ENCODE measurements at regions not wholly inside any gene's neighbourhood (a gene's known extent, or its start where the extent isn't known, plus 50 kb on each side); places are given as distances from the start of the nearest gene placed in this dataset.

DNA sequence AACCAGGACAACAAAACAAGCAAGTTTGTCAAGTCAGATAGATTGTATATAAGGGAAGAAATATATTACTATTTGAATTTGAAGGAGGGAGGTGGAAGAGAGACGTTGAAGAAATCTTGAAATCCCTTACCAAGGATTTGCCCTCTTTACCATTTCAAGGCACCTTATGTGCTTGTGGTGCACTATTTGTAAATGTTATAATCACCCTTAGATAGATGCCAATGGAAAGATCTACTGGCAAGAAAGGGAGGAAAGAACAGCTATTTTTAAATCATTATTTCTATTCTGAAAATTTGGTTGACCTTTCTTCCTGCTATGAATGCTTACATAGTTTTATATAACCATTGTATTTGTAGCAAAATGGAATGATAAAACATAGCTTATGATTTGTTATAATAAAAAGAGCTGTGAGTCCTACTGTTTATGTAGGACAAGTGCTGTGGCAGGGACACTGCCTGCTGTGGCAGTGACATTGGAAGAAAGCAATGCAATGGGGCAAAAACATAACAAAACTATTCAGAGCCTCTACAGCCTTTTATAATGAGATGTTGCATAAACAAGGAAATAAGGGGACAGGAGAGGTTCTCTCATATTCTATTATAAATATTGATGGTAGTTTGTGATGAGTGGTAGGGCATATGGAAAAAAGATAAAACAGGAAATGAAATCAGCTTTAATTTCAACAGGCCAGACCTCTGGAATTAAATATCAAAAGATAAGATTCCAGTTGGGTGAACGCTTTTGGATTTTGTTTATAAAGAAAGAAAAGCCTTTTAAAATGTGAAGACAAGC, 1145.2 kb upstream of the GJE1 start:
- no peak for DNase-seq (ENCODE audit: low read depth, low spot score)

DNA sequence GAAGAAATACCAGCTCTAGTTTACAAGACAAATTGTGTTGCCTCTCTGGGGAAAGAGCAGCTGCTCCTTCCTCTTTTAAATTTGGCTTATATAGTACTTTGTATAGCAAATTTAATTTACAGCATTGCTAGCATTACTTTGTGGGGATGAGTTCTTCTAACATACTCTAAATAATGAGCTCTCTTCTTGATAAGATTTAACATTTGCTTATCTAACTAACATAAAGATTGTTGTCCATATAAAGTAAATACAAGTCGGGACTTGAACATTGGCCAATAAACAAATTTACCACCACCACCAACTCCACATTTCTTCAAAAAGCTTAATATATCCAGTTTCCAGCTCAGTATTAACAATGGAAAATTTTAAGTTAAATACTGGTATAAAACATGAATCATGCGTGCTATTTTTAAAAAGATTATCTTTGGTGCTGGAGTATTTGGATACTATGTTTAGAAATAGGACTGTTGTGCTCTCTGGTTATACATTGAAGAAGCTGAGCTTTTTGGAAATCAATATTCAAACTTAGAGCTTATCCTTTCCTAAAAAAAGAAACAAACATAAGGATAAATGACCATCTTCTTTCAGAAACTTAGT, 1146.9 kb upstream of the GJE1 start:
- no peak for DNase-seq (ENCODE audit: low read depth, low spot score)

DNA sequence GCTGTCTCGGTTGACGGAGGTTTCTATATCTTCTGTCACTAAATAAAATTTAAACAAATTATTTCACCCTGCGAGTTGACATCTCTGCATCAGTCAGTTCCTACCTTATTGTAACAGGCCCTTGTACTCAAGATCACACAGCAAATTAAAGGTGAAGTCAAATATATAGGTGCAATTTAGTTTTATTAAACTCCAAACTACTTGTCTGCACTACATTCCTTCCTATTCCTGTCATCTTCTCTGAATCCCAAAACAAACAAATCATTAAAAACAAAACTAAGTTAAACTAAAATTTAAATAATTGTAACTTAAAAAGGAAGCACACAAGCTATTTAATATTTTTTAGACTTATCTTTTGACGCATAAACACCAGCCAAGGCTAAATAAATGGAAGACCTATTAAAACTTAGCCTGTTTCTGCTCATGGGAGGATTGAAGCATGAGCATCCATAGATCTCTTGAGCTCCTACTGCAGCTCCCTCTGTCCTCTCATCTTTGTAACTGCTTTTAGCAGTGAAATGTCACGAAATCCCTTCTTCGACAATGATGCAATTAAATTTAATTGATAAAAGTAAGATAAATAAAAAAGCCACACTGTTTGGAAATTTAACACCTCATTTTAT, 1152.3 kb upstream of the GJE1 start:
- DNase-seq (ENCODE audit: low read depth, low spot score), result no peak

DNA sequence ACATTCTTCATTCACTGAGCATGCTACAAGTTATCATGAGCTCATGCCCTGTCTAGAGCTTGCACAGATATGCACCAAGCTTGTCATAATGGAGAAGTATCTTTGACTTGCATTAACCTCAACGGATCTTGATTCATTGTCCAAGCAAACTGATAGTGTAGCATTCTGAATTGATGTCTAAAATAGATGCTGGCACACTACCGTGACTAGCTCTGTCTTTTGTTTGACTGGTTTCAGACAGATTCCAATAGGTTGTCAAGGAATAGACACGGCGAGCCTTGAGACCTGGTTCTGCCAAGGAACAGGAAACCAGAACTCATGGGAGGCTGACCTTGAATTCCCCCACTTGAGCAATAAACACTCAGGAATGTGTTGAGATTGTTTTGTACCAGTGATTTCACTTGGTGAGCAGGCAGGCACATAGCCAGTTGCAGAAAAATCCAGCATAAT, 1153.1 kb upstream of the GJE1 start:
- no peak for DNase-seq (ENCODE audit: low read depth, low spot score)

DNA sequence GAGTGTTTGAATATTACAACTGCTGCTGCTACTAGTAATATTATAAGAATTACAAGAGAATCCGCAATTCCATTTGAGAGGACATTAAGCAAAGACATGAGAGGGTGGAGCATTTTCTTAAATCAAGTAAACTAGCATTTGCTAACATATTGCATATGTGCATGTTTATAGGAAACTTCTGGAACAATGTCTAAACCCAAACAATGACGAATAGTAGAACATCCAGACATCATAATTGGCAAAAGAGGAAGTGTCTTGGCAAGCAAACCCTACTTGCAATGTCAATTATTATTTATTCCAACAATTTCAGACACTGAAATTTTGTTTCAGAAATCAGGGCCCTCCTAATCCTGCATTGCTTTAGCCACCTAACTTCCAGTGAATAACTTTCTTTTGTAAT, 1155.3 kb upstream of the GJE1 start:
- DNase-seq (ENCODE audit: low read depth, low spot score), result no peak

DNA sequence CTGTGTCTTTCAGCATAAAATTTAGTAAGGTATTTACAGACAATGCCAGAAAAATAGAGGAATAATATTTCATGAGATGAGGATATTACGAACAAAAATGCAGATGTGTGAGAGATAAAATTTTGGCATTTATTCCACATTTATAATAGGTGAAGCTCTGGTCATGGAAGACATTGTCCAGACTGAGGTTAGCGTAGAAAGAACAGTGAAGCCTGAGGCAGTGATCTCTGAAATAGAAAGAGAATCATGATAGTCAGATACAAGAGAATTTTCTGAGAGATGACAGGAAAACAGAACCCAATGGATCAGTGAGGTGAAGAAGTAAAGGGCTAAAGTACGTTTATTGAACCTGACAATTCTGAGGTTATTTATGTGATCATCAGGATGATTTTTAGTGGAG, 1155.9 kb upstream of the GJE1 start:
- DNase-seq (ENCODE audit: low read depth, low spot score), result no peak

DNA sequence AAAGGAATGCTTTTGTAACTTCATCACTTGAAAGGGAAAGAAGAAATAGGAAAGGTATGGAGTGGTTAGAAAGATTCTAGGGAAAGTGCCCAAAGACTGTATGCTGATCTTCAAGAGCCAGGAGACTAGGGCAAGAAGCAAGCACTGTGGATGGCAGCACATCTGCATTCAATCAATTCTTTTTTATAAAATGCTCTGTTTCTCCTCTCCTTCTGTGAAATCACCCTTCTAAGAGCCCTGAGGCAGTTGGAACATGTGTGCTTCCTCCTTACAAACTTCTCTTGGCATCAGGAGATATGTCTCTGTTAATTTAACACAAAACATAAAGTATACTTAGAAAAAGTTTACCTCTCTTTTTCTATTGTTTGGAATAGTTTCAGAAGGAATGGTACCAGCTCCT, 1162.2 kb upstream of the GJE1 start:
- DNase-seq (ENCODE audit: low read depth, low spot score), result no peak

DNA sequence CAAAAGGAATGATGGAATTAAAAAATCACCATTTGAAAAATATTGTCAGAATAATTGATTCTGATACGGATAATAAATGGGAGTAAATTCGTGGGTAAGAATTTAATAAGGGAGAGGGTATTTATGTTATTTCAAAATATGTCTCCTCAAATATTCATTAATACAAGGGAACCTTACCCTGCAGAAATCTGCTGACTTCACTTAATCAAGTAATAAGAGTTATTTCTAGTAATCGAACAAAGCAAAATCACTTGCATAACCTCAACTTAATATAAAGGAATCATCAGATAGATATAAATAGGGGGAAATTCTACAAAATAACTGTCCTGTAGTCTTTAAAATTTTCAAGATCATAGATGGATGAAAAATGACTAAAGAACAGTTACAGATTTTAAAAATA, 1164.7 kb upstream of the GJE1 start:
- DNase-seq (ENCODE audit: low read depth, low spot score), result no peak

DNA sequence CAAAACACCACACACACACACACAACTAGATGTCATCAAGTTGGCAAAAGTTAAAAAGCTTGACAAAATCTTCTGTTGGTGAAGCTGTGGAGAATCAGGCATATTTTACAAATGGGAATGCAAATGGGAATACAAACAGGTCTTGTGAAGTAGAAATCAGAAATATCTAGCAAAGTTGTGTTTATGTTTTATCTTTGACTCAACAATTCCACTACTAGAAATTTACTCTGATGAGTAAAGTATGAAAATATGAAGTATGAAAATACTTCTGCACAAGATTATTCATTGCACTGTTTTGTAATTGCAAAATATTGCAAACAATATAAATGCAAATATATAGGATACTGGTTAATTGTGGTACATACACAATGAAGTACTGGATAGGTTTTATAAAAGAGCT, 1166.0 kb upstream of the GJE1 start:
- no peak for DNase-seq (ENCODE audit: low read depth, low spot score)

DNA sequence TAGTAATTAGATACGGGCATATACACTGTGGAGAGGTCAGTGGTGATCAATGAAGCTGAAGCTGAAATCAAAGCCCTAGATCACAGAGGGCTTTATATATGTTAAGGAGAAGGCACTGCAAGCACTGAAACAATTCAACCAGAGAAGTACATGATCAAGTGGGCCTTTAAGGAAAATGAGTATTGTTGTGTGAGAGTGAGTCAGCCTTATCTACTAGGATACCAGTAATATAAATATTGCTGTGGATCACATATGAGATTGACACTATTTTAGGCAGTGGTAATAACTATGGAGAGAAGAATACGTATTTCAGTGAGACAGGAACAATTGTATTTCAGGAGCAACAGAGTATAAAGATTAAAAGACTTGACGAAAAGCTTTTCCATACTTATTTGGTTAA, 1172.2 kb upstream of the GJE1 start:
- DNase-seq (ENCODE audit: low read depth, low spot score), result no peak

DNA sequence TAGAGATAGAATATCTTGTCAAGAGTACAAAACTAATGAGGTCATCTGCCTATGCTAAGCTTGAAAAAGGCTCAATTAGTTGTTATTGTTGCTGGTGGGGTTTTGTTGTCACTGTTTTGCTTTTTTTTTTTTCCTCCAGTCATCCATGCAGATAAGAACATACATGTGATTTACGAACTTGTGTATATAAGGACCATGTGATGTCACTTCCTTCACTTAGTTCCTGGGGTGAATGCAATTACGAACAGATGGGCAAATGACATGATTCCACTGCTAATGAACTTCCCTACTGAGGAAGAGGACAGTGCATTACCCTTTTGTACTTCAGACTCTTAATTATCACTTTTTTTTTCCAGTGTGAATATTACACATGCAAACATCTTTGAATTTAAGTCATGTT, 1175.3 kb upstream of the GJE1 start:
- DNase-seq (ENCODE audit: low read depth, low spot score), result no peak

DNA sequence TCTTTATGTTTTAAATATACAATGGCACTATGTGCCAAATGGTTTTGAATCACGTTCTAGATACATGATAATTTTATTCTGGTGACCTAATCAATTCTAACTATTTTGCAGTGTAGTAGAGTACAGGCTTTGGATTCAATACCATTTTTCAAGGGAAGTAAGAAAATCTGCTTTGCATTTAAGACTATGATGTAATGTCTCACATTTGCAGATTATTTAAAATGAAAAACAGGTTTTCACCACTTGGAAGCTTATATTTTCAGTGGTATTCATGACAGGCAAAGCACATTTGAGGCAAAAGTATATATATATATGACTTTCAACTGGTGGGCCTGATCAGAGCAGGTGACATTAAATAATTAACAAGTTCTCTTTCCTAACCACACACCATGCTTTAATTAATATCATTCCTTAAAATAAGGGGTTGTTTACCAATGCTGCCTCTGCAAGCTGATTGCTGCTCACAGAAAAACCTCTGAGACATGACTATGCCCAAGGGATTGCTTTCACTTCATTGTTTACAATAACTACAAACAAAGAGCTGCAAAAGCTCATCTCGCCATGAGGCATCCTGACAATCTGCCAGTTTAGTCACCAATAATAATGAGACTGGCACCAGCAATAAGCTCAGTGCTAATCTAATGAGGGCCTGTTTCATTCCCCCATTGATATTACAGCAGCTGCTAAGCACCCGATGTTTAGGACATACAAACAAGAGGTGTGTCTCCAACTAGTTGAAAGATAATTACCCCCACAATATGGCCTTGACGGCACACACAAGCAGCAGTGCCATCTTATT, 1176.0 kb upstream of the GJE1 start:
- DNase-seq (ENCODE audit: low read depth, low spot score), result no peak

DNA sequence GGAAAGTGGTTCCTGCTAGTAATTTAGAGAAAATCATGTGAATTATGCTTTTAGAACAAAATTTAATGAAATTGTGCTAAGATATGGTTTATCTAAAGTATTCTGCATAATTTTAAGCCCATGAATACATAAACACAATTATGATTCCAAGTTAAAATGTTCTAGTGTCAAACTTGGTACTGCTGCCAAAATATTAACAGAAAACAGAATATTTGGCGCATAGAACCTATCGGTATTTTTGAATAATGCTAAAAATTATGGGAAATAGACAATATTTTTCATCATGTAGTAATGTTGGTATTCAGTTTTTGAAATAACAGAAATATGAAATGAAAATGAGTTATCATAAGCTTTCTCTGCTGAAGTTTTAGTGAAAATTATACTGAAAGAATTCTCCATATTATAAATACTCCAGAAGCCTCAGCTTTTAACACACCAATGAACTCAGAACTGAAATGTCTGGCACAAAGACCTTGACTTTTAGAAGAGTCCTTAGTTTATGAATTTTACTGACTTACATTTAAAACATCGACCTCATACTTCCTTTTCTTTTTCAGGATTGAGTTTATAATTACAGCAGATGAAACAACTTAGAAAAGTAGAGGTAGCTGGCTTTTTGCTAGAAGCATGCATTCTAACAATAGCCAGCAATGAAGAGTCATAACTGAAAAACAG, 1192.3 kb upstream of the GJE1 start:
- no peak for DNase-seq (ENCODE audit: low read depth, low spot score)

DNA sequence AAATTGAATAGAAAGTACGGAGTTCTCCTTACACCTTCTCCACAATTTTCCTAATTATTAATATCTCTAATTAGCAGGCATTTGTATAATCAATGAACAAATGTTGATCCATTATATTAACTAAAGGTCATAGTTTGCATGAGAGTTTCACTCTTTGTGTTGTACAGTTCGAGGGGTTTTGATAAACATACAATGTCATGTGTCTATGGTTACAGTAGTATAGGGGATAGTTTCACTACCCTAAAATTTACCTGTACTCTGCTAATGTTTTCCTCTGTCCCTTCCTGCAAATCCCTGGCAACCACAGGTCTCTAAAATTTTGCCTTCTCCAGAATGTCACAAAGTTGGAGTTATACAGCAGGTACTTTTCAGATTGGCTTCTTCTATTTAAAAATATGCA, 1199.8 kb upstream of the GJE1 start:
- DNase-seq (ENCODE audit: low read depth, low spot score), result no peak

DNA sequence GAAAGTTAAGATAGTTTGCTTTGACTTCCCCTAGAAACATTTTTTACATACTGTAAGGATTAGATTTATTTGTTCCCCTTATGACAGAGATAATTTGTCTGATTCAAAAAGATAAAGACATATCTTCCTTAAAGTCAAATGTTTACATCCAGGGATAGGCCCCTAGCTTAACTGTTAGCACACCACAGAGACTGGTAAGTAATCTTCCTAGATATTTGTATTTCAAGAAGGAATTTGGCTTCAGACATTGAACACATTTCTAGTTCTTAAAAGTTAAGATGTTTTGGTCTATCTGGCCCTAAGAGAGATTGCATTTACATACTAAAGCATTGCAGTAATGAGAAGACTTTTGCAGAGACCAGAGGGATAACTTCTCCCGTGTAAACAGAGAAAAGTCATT, 1201.1 kb upstream of the GJE1 start:
- DNase-seq (ENCODE audit: low read depth, low spot score), result no peak

DNA sequence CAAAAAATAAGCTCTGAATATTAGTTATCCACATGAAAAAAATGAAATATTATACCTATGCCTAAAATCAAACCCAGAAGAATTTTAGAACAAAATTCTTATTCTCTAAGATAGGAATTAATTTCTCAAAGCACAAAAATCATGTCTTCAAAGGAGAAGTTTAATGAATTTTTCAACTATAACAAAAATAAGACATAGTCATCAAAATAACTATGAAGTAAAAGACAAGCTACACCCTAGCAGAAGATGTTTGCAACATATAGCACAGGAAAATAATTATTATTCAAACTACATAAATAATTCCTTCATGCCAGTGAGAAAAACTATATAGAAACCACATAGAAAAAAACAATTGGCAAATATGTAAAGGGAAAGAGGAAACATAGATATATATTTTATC, 1203.6 kb upstream of the GJE1 start:
- DNase-seq (ENCODE audit: low read depth, low spot score), result no peak

DNA sequence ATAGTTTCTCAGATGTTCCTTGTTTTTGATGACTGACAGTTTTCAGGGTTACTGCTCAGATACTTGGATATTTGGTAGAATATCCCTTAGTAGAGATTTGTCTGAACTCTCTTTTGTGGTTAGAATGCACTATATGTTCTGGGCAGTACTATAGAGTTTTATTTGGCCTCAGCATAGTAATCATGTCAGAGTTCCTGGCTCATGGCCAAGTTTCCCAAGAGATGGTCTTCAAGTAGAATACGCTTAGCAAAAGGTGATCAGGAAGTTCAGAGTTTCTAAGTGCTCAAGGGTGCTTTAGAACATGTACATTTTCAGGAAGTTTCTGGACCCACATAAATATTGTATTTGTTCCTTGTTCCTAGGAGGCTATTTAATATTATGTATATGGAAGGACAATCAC, 1209.7 kb upstream of the GJE1 start:
- DNase-seq (ENCODE audit: low read depth, low spot score), result no peak

DNA sequence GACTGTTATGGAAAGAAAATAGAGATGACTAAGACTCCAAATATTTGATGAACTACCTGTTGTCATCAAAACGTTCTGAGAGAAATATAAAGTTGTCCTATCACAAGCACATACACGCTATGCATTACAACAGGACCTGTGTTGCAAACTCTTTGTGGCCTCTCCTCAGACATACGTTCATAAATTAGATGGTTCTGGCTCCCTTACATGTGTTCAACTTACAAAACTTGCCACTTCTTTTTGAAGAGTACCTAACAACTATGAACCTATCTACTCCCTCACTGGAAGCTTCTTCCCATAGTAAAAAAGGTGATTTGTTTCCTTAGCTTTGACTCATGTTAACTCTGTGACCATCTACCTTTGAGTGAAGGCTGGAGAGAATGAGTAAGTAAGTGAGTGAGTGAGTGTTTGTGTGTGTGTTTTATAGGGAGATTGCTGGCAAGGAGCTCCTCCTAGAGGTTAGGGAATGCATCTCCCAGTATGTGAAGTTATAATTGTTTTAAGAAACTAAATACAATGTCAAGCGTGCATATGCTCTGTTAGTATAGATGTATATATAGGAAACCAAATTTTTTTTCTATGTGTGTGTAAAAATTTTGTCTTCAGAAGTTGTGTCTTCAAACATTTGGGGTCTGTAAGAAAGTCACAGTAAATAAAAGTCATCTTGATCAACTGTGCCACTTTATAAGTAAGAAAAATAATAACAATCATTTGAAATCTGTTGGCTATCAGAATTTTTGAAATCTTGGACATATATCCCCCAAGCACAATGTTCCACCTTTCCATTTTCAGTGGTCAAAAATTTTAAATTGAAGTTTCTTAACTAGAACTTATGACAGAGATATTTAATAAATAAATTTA, 1211.1 kb upstream of the GJE1 start:
- DNase-seq (ENCODE audit: low read depth, low spot score), result peak; percentile 14

DNA sequence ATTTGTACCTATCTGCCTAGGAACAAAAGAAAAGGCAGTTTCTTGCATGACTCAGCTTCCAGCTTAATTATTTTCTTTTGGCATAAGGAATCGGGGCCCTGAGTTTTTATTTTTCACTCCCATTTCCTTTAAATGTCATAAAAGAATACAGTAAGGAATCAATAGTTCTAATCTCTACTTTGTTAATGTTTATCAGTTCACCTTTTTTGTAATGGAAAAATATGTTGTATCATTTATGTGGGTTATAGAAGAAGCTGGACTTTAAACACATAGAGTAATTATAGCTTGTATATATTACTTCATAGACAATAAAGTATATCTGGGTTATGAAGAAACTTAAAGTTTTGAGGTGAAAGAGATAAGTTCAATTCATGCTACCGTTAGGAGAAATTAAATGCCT, 1214.8 kb upstream of the GJE1 start:
- no peak for DNase-seq (ENCODE audit: low read depth, low spot score)

DNA sequence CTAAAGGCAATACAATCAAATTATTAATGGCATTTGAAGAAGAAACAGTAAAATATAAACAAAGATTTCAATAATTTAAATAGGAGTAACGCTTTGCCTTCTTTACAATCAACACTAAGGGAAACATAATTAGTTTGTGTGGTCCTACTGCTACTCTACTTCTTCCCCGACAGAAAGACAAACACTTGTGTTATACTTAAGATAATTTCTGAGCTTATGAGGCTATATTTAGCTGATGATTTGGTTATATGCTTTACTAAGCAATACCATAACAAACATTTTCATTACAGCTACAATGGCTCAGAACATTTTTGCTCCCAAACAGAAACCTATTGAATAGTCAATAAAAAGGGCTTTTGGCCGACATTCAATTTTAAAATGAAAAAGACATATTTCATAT, 1217.2 kb upstream of the GJE1 start:
- DNase-seq (ENCODE audit: low read depth, low spot score), result no peak

DNA sequence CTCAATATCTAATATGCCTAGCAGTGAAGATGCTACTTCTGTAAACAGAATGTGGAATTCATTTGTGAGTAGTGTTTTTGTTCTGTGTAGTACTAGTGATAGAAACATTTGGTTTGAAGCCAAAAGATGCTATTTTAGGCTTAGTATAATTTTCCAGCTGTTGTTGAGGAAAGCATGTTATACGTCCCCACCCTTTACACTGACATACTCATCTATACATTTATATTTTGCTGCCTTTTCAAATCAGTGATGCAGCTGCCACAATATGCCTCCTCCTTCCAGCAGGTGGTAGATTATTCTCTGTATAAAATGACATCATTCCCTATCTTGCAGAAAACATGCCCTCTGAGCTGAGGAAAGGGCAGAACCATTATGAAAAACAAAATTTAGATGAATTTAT, 1217.6 kb upstream of the GJE1 start:
- no peak for DNase-seq (ENCODE audit: low read depth, low spot score)

Measured in ELF-1 (cell line).